Right atrium auricular region (tissue), 2 donors: ENCODE measurements at regions not wholly inside any gene's neighbourhood (a gene's known extent, or its start where the extent isn't known, plus 50 kb on each side); places are given as distances from the start of the nearest gene placed in this dataset.

Experiments used
- DNase-seq: peaks from one replicate; pipeline ENCODE4 v3.0.0-alpha.2; 2019; ENCODE audit warnings: low spot score
- H3K27ac ChIP-seq, 2 donors: fragments of 200-600 bp; sonication (generic); 1 replicate in 1 of 2; 2 replicates in 1 of 2; pipeline ENCODE4 v1.5.1; 2016 to 2019
- H3K27me3 ChIP-seq, 2 donors: fragments of 200-600 bp; sonication (generic); one replicate each; pipeline versions ENCODE4 v1.5.1 to v1.6.0; 2017 to 2019
- H3K36me3 ChIP-seq: fragments of 200-600 bp; sonication (generic); one replicate; pipeline ENCODE4 v1.5.1; 2016
- H3K4me1 ChIP-seq, 2 donors: fragments of 200-600 bp; sonication (generic); one replicate each; pipeline versions ENCODE4 v1.5.1 to v1.6.0; 2017 to 2019
- H3K4me3 ChIP-seq, 2 donors: fragments of 200-600 bp; sonication (generic); 1 replicate in 1 of 2; 2 replicates in 1 of 2; pipeline ENCODE4 v1.5.1; 2017 to 2019; ENCODE audit warnings: mild to moderate bottlenecking in 1 of 2, moderate library complexity in 1 of 2
- H3K9me3 ChIP-seq, 2 donors: fragments of 200-600 bp; sonication (generic); one replicate each; pipeline ENCODE4 v1.5.1; 2019
- TF ChIP-seq, protein P1 (sequence below), 2 donors: fragments of 200-600 bp; sonication (generic); IDR thresholded peaks; one replicate each; pipeline ENCODE4 v1.5.1; 2019; ENCODE audit warnings: antibody characterized with exemption in 2 of 2

DNA sequence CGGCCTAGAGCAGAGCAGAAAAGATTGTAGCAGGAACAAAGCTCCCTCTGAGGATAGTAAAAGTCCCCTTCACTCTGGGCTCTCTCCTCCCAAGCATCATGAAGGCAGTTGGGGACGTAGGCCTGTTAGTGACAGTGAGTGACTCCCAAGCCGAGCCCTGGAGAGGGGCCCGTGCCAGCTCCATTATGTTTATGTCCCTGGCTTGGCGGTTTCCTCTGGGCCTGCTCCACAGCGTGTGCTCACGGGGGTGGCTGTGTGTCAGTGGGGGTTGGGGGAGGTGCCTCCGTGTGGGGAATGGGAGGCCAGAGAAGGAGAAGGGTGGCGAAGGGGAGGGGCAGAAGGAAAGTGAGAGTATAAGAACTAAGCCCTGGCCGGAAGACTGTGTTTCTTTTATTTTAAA lies 170.0 kb upstream of the VASH1 start:
- TF ChIP-seq, protein P1, sequence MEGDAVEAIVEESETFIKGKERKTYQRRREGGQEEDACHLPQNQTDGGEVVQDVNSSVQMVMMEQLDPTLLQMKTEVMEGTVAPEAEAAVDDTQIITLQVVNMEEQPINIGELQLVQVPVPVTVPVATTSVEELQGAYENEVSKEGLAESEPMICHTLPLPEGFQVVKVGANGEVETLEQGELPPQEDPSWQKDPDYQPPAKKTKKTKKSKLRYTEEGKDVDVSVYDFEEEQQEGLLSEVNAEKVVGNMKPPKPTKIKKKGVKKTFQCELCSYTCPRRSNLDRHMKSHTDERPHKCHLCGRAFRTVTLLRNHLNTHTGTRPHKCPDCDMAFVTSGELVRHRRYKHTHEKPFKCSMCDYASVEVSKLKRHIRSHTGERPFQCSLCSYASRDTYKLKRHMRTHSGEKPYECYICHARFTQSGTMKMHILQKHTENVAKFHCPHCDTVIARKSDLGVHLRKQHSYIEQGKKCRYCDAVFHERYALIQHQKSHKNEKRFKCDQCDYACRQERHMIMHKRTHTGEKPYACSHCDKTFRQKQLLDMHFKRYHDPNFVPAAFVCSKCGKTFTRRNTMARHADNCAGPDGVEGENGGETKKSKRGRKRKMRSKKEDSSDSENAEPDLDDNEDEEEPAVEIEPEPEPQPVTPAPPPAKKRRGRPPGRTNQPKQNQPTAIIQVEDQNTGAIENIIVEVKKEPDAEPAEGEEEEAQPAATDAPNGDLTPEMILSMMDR (IDR thresholded peaks at IDR 0.05), result no peak

DNA sequence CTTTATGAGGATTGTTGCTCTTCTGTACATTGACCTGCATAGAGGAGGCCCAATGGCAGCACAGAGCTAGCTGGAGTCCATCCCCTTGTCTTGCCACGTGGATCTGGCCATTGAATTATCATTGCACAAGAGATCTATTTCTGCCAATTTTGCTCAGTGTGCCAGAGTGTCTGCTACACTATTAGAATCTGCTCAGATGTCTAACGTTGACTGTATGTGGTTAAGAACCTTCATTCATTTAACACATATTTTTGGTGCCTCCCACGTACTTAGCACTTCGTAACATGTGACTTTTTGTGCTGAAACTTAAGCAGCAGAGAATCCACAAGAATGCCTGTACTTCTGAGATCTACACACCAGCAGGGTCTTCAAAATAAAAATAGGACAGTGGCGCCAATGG lies 166.0 kb upstream of the VASH1 start:
- H3K4me1 ChIP-seq, result no peaks in the 10 kb centered on the region
- no peak for DNase-seq
- TF ChIP-seq, protein P1 (IDR thresholded peaks at IDR 0.05), result no peak
- no peak overlapping the region for H3K4me3 ChIP-seq
- no peaks in the 10 kb centered on the region for H3K9me3 ChIP-seq
- H3K36me3 ChIP-seq, result no peaks in the 10 kb centered on the region
- no peaks in the 10 kb centered on the region for H3K27me3 ChIP-seq
- no peak overlapping the region for H3K27ac ChIP-seq

More for the DNA sequence above, 170.0 kb upstream of the VASH1 start:
- Histone ChIP-seq H3K27me3 (no peaks in the 10 kb centered on the region), H3K4me3 (no peak overlapping the region), H3K4me1 (no peaks in the 10 kb centered on the region), H3K9me3 (no peaks in the 10 kb centered on the region), H3K36me3 (no peaks in the 10 kb centered on the region), H3K27ac (no peak overlapping the region)
- DNase-seq, result no peak

DNA sequence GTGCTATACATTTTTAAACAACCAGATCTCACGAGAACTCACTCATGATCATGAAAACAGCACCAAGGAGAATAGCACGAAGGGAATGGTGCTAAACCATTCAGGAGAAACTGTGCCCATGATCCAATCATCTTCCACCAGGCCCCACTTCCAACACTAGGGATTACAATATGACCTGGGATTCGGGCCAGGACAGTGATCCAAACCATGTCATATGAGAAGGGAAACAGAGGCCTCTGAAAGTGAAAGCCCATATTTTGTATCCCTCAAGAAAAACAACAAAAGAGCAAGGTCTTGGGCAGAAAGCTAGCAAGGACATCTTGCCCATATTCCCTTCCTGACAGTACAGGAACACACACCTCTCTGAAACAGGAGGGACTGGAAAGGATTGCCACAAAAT lies 163.9 kb upstream of the VASH1 start:
- TF ChIP-seq, protein P1 (IDR thresholded peaks at IDR 0.05), result no peak
- DNase-seq, result no peak
- Histone ChIP-seq H3K4me3 (no peak overlapping the region), H3K27me3 (no peaks in the 10 kb centered on the region), H3K27ac (no peak overlapping the region), H3K9me3 (no peaks in the 10 kb centered on the region), H3K36me3 (no peaks in the 10 kb centered on the region), H3K4me1 (no peaks in the 10 kb centered on the region)

DNA sequence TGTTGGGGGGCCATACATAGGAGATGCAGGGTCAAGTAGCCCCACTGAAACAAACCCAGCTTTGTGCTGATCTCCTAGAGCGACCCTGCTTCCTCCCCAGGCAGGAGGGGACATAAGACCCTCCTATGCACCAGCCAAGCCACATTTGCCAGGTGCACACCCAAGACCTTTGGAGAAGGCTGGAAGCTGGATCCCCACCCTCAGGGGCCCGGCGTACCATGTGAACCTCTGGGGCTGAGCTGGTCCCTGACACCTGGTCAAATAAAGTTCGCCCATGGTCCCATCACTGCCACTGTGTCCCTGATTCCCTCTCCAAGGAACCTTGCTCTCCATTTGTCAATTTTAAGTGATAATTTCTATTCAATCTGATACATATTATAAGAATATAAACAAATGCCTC lies 162.1 kb upstream of the VASH1 start:
- H3K27ac ChIP-seq, result no peak overlapping the region
- no peaks in the 10 kb centered on the region for H3K36me3 ChIP-seq
- no peak for DNase-seq
- no peak overlapping the region for H3K4me3 ChIP-seq
- no peaks in the 10 kb centered on the region for H3K27me3 ChIP-seq
- no peaks in the 10 kb centered on the region for H3K4me1 ChIP-seq
- H3K9me3 ChIP-seq, result no peaks in the 10 kb centered on the region
- TF ChIP-seq, protein P1 (IDR thresholded peaks at IDR 0.05), result no peak

DNA sequence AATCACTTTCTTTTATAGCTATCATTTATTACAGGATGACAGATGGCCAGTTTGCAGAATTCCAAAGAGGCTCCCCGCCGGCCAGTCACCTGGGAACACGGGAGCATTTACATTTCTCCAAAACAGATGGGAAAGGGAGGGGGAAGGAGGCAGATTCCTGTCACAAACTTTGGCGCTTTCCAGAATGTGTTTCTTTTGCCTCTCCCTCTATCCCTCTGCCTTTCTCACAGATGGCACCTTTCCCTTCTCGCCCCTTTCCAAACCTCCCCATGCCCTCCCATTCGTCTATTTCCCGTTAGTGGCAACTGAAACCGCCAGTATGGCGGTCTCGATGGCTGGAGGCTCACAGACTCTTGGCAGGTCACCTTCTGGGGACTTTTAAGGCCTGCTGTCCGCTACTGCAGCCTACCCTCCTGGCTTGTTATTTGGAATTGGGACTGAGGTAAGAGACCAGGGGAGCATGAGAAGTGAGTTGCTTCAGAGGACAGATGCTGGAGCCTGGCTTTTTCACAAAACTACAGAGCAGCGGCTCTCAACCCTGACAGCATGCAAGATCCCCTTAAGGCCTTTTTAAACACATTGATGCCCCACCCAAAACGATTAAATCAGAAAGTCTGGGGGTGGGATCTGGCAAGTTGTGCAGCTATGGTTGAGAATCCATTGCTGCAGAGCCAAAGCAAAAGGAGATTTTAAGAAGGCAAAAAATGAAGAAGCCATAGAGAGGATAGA lies 161.5 kb upstream of the VASH1 start:
- TF ChIP-seq, protein P1 (IDR thresholded peaks at IDR 0.05), result no peak
- Histone ChIP-seq H3K4me3 (no peak overlapping the region), H3K9me3 (no peaks in the 10 kb centered on the region), H3K4me1 (no peaks in the 10 kb centered on the region), H3K36me3 (no peaks in the 10 kb centered on the region), H3K27me3 (no peaks in the 10 kb centered on the region), H3K27ac (no peak overlapping the region)
- no peak for DNase-seq

DNA sequence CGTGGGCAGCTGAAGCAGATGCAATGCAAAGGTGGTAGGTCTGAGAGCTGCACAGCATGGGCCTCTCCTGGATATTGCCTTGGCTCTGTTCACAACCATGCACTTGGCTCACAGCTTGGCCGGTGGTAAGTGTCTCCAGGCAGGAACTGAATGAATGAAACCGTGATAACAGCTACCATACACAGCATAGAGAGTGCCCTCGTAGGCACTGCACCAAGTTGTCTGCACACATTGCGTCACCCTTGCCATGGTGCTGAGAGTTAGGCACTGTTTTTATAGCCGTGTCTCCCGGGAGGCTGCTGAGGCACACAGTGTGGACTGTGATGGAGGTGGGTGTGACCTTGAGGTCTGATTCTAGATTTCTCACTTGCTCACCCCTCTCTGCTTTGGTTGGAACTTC lies 157.6 kb upstream of the VASH1 start:
- Histone ChIP-seq H3K9me3 (no peaks in the 10 kb centered on the region), H3K36me3 (no peaks in the 10 kb centered on the region), H3K4me1 (no peaks in the 10 kb centered on the region), H3K27ac (no peak overlapping the region), H3K4me3 (no peak overlapping the region), H3K27me3 (no peaks in the 10 kb centered on the region)
- DNase-seq, result no peak
- TF ChIP-seq, protein P1 (IDR thresholded peaks at IDR 0.05), result no peak
